ENCODE measurements at regions not wholly inside any gene's neighbourhood (a gene's known extent, or its start where the extent isn't known, plus 50 kb on each side); places are given as distances from the start of the nearest gene placed in this dataset.

DNA sequence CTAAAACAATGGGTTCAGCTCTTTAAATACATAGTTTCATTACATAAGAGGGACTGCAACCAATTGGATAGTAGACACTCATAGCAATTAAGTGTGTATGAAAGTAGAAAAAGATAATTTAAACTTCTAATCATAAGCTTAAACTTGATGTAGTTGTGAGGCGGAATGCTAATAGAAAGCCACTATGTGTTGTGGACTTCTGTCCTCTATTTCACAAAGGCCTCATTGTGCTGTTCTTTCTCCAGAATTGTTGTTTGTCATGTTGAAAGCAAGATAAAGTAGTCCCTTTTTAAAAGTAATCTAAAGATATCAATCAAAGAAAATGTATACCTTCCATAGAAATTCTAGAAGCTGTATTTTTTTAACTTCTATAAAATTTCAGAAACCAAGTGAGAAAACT, 329.4 kb downstream of the KLHL4 start (continued):
- TF ChIP-seq, protein P1, sequence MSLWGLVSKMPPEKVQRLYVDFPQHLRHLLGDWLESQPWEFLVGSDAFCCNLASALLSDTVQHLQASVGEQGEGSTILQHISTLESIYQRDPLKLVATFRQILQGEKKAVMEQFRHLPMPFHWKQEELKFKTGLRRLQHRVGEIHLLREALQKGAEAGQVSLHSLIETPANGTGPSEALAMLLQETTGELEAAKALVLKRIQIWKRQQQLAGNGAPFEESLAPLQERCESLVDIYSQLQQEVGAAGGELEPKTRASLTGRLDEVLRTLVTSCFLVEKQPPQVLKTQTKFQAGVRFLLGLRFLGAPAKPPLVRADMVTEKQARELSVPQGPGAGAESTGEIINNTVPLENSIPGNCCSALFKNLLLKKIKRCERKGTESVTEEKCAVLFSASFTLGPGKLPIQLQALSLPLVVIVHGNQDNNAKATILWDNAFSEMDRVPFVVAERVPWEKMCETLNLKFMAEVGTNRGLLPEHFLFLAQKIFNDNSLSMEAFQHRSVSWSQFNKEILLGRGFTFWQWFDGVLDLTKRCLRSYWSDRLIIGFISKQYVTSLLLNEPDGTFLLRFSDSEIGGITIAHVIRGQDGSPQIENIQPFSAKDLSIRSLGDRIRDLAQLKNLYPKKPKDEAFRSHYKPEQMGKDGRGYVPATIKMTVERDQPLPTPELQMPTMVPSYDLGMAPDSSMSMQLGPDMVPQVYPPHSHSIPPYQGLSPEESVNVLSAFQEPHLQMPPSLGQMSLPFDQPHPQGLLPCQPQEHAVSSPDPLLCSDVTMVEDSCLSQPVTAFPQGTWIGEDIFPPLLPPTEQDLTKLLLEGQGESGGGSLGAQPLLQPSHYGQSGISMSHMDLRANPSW (CRISPR knock-in tag; conservative IDR thresholded peaks at IDR 0.05; ENCODE audit: low read depth) = no peak

DNA sequence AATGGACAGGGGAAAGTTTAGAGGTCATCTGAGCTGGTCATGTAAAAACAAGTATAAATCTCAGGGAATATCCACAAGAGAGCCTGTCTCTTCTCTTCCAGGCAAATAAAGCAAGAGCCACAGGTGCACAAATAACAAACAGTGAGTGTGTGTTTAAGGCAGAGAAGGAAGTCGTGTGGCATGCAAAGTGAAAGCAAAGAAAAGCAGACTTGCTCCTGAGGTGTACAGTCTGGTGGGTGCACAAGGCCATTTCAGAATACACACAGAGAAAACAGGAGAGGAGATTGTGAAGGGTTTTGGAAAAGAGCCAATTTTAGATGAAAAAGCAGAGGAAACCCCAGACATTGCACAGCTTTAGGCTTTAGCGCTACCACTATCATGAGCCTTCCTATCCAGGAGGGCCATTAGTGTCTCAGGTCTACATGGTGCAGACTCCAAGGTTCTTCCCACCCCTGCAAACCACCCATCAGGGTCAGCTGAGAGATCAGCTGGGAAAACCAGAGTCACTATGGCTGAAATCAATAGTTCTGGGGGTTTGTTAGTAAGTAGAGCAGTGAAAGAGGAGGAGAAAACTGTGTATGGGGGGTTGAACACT, 355.8 kb downstream of the KLHL4 start:
- TF ChIP-seq, protein P2, sequence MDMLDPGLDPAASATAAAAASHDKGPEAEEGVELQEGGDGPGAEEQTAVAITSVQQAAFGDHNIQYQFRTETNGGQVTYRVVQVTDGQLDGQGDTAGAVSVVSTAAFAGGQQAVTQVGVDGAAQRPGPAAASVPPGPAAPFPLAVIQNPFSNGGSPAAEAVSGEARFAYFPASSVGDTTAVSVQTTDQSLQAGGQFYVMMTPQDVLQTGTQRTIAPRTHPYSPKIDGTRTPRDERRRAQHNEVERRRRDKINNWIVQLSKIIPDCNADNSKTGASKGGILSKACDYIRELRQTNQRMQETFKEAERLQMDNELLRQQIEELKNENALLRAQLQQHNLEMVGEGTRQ (CRISPR knock-in tag; IDR thresholded peaks at IDR 0.05) = no peak
- TF ChIP-seq FOXK1 (CRISPR knock-in tag; IDR thresholded peaks at IDR 0.05) (no peak), RELA (CRISPR knock-in tag; IDR thresholded peaks at IDR 0.05; ENCODE audit: borderline replicate concordance) (no peak), GABPB1 (CRISPR knock-in tag; IDR thresholded peaks at IDR 0.05) (no peak), SMAD3 (CRISPR knock-in tag; IDR thresholded peaks at IDR 0.05; ENCODE audit: borderline replicate concordance) (no peak), ELF4 (CRISPR knock-in tag; IDR thresholded peaks at IDR 0.05; ENCODE audit: low read depth) (no peak)
- TF ChIP-seq, protein P3, sequence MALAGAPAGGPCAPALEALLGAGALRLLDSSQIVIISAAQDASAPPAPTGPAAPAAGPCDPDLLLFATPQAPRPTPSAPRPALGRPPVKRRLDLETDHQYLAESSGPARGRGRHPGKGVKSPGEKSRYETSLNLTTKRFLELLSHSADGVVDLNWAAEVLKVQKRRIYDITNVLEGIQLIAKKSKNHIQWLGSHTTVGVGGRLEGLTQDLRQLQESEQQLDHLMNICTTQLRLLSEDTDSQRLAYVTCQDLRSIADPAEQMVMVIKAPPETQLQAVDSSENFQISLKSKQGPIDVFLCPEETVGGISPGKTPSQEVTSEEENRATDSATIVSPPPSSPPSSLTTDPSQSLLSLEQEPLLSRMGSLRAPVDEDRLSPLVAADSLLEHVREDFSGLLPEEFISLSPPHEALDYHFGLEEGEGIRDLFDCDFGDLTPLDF (CRISPR knock-in tag; IDR thresholded peaks at IDR 0.05) = no peak
- TF ChIP-seq, protein P4, sequence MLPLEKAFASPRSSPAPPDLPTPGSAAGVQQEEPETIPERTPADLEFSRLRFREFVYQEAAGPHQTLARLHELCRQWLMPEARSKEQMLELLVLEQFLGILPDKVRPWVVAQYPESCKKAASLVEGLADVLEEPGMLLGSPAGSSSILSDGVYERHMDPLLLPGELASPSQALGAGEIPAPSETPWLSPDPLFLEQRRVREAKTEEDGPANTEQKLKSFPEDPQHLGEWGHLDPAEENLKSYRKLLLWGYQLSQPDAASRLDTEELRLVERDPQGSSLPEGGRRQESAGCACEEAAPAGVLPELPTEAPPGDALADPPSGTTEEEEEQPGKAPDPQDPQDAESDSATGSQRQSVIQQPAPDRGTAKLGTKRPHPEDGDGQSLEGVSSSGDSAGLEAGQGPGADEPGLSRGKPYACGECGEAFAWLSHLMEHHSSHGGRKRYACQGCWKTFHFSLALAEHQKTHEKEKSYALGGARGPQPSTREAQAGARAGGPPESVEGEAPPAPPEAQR (CRISPR knock-in tag; IDR thresholded peaks at IDR 0.05) = no peak
- H3K27ac Mint-ChIP-seq = no peak overlapping the region
- H3K36me3 Mint-ChIP-seq = no peaks in the 10 kb centered on the region
- POLR2A ChIA-PET = no interaction called here
- CTCF ChIA-PET = no interaction called here
- ATAC-seq = no peak
- no peak overlapping the region for H3K4me3 Mint-ChIP-seq
- peaks cover 1% of the 10 kb centered on the region for H3K9me3 Mint-ChIP-seq
- no peaks in the 10 kb centered on the region for H3K4me1 Mint-ChIP-seq
- no peaks in the 10 kb centered on the region; the same call in 1 of the 2 replicates for H3K27me3 Mint-ChIP-seq (ENCODE audit: low read depth)
- DNase-seq (ENCODE audit: low spot score) = no peak

DNA sequence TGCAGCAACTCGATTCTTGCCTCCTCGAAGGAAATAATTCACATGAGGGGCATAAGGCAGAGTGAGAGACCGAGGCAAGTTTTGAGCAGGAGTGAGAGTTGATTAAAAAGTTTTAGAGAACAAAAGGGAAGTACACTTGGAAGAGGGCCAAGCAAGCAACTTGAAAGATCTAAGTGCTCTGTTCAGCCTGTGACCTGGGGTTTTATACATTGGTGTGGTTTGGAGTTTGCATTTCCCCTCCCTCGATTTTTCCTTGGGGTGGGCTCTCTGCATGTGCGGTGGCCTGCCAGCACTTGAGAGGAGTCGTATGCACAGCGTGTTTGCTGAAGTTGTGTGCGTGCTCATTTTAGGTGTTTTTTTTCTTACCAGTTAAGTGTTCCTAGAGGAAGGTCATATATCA, 356.4 kb downstream of the KLHL4 start:
- H3K4me1 Mint-ChIP-seq = no peaks in the 10 kb centered on the region
- no peaks in the 10 kb centered on the region for H3K36me3 Mint-ChIP-seq
- no peak overlapping the region for H3K4me3 Mint-ChIP-seq
- DNase-seq (ENCODE audit: low spot score) (no peak), ATAC-seq (no peak)
- H3K27ac Mint-ChIP-seq = no peak overlapping the region
- no peaks in the 10 kb centered on the region; the same call in 1 of the 2 replicates for H3K27me3 Mint-ChIP-seq (ENCODE audit: low read depth)
- TF ChIP-seq SOX15 (CRISPR knock-in tag; IDR thresholded peaks at IDR 0.05) = no peak
- TF ChIP-seq, protein P5, sequence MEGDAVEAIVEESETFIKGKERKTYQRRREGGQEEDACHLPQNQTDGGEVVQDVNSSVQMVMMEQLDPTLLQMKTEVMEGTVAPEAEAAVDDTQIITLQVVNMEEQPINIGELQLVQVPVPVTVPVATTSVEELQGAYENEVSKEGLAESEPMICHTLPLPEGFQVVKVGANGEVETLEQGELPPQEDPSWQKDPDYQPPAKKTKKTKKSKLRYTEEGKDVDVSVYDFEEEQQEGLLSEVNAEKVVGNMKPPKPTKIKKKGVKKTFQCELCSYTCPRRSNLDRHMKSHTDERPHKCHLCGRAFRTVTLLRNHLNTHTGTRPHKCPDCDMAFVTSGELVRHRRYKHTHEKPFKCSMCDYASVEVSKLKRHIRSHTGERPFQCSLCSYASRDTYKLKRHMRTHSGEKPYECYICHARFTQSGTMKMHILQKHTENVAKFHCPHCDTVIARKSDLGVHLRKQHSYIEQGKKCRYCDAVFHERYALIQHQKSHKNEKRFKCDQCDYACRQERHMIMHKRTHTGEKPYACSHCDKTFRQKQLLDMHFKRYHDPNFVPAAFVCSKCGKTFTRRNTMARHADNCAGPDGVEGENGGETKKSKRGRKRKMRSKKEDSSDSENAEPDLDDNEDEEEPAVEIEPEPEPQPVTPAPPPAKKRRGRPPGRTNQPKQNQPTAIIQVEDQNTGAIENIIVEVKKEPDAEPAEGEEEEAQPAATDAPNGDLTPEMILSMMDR (IDR thresholded peaks at IDR 0.05) = no peak
- TF ChIP-seq CREM (CRISPR knock-in tag; IDR thresholded peaks at IDR 0.05) = no peak
- no peak for TF ChIP-seq ZNF671 (CRISPR knock-in tag; IDR thresholded peaks at IDR 0.05)
- POLR2A ChIA-PET = no interaction called here
- peaks cover 5% of the 10 kb centered on the region for H3K9me3 Mint-ChIP-seq
- CTCF ChIA-PET = no interaction called here

Data from WTC11 (cell line).